ENCODE measurements at regions not wholly inside any gene's neighbourhood (a gene's known extent, or its start where the extent isn't known, plus 50 kb on each side); places are given as distances from the start of the nearest gene placed in this dataset.

- Histone ChIP-seq H3K9me3 (ENCODE audit: severe bottlenecking) (no peaks in the 10 kb centered on the region), H3K27ac (no peak overlapping the region), H3K27me3 (ENCODE audit: insufficient read depth, low read depth, severe bottlenecking) (no peaks in the 10 kb centered on the region), H3K4me3 (ENCODE audit: low read depth, low read length) (no peak overlapping the region), H3K36me3 (no peaks in the 10 kb centered on the region)
- no peak for TF ChIP-seq CTCF (IDR thresholded peaks at IDR 0.05; ENCODE audit: low read depth, low read length)
- DNase-seq: no peak
These were observed 556.6 kb downstream of the TRHDE start for GRCh38 chr12:72828662-72829324.

- no peak for TF ChIP-seq CTCF (IDR thresholded peaks at IDR 0.05; ENCODE audit: low read depth, low read length)
- H3K4me3 ChIP-seq (ENCODE audit: low read depth, low read length): no peak overlapping the region
- H3K27ac ChIP-seq: no peak overlapping the region
- H3K9me3 ChIP-seq (ENCODE audit: severe bottlenecking): no peaks in the 10 kb centered on the region
- DNase-seq: no peak
- no peaks in the 10 kb centered on the region for H3K27me3 ChIP-seq (ENCODE audit: insufficient read depth, low read depth, severe bottlenecking)
- H3K36me3 ChIP-seq: no peaks in the 10 kb centered on the region
These were observed 557.7 kb downstream of the TRHDE start for GRCh38 chr12:72829838-72830237.

- DNase-seq: no peak
- no peak overlapping the region for H3K4me3 ChIP-seq (ENCODE audit: low read depth, low read length)
- no peak for TF ChIP-seq CTCF (IDR thresholded peaks at IDR 0.05; ENCODE audit: low read depth, low read length)
- no peaks in the 10 kb centered on the region for H3K9me3 ChIP-seq (ENCODE audit: severe bottlenecking)
- no peak overlapping the region for H3K27ac ChIP-seq
- H3K27me3 ChIP-seq (ENCODE audit: insufficient read depth, low read depth, severe bottlenecking): no peaks in the 10 kb centered on the region
- no peaks in the 10 kb centered on the region for H3K36me3 ChIP-seq
These were observed 559.9 kb downstream of the TRHDE start for GRCh38 chr12:72832024-72832423.

DNA sequence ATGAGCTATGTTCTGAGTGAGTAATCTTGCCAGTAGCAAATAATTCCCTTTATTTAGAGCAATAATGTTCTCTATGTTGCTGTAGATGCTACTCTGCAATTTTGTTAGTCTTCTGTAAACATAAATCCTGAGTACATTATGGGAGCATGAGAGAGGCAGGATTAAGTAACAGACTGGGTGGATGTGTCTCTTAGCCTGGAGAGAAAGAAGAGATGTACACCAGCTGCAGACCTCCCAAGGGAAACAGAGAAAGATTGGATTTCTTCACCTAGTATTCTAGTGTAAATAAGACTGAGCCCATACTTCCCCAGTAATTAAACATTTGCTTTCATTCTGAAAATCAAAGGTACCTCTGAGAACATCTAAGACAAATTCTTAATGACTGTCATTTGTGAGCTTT, 564.0 kb downstream of the TRHDE start:
- DNase-seq: no peak

GRCh38 chr12:72839696-72840095, 567.5 kb downstream of the TRHDE start:
- H3K27ac ChIP-seq: no peak overlapping the region
- H3K36me3 ChIP-seq: no peaks in the 10 kb centered on the region
- no peaks in the 10 kb centered on the region for H3K9me3 ChIP-seq (ENCODE audit: severe bottlenecking)
- no peak overlapping the region for H3K4me3 ChIP-seq (ENCODE audit: low read depth, low read length)
- no peak for DNase-seq
- no peak for TF ChIP-seq CTCF (IDR thresholded peaks at IDR 0.05; ENCODE audit: low read depth, low read length)
- no peaks in the 10 kb centered on the region for H3K27me3 ChIP-seq (ENCODE audit: insufficient read depth, low read depth, severe bottlenecking)

More for the DNA sequence above, 564.0 kb downstream of the TRHDE start:
- no peaks in the 10 kb centered on the region for H3K36me3 ChIP-seq
- no peaks in the 10 kb centered on the region for H3K9me3 ChIP-seq (ENCODE audit: severe bottlenecking)
- TF ChIP-seq CTCF (IDR thresholded peaks at IDR 0.05; ENCODE audit: low read depth, low read length): no peak
- H3K27ac ChIP-seq: no peak overlapping the region
- H3K4me3 ChIP-seq (ENCODE audit: low read depth, low read length): no peak overlapping the region
- H3K27me3 ChIP-seq (ENCODE audit: insufficient read depth, low read depth, severe bottlenecking): no peaks in the 10 kb centered on the region

DNA sequence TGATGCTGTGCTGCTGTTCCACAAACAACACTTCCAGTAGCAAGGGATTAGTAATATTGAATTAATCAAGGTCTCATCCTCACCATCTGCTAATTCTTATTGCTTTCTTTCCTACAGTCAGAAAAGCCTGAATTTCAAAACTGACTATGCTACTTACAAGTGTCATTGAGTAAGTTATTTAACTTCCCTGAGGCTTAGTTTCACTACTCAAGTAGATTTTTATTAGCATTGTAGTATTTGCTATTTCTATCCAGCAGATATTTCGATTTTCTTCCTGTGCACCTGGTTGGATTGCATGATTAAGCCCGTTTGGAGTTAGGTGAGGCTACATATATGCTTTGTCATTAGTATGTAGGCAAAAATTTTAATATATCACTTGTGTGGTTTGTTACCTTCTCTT, 591.5 kb downstream of the TRHDE start:
- H3K36me3 ChIP-seq: no peaks in the 10 kb centered on the region
- no peaks in the 10 kb centered on the region for H3K9me3 ChIP-seq (ENCODE audit: severe bottlenecking)
- no peaks in the 10 kb centered on the region for H3K27me3 ChIP-seq (ENCODE audit: insufficient read depth, low read depth, severe bottlenecking)
- TF ChIP-seq CTCF (IDR thresholded peaks at IDR 0.05; ENCODE audit: low read depth, low read length): no peak
- no peak overlapping the region for H3K4me3 ChIP-seq (ENCODE audit: low read depth, low read length)
- DNase-seq: no peak
- H3K27ac ChIP-seq: no peak overlapping the region

All from WERI-Rb-1 (cell line).